Naive thymus-derived CD8-positive, alpha-beta T cell (primary cell): ENCODE measurements at regions not wholly inside any gene's neighbourhood (a gene's known extent, or its start where the extent isn't known, plus 50 kb on each side); places are given as distances from the start of the nearest gene placed in this dataset.
A peak's percentile ranks its signal among the peaks of the same experiment; 100 is the strongest.
"Not testable (repeated sequence)": the region's sequence is repeated elsewhere in the genome, so short reads cannot be mapped to it uniquely, and the experiment has no call there.

Experiments
- ATAC-seq, 2 donors: fragments of 150-1000 bp; cut with Tn5 transposase in 1 of 2; sonication (Bioruptor Pico), chemical (Tn5 transposase) in 1 of 2; 1 replicate in 1 of 2; 2 replicates in 1 of 2; pipeline ENCODE4 v1.10.0; 2021; ENCODE audit warnings: mild to moderate bottlenecking in 2 of 2, moderate library complexity in 2 of 2
- POLR2A ChIA-PET: fragments of 350-600 bp; sonication (Branson Sonifier 250); formaldehyde crosslinking; loops from one replicate; lab custom pipeline; 2021; ENCODE audit warnings: antibody characterized with exemption; lab: Charles Lee
- DNase-seq, 10 donors: peaks; one replicate each; pipeline versions ENCODE4 v3.0.0 to v3.0.0-alpha.2; 2020 to 2022
- H3K27ac Mint-ChIP-seq, 10 donors: one replicate each; pipeline ENCODE4 v1.8.0; 2020 to 2022; ENCODE audit warnings: mild to moderate bottlenecking in 10 of 10, mixed read lengths in 10 of 10, moderate library complexity in 4 of 10, inconsistent platforms in 1 of 10
- H3K27me3 Mint-ChIP-seq, 5 donors: one replicate each; pipeline ENCODE4 v1.8.0; 2021 to 2022; ENCODE audit warnings: mixed read lengths in 5 of 5
- H3K36me3 Mint-ChIP-seq, 3 donors: one replicate each; pipeline ENCODE4 v1.8.0; 2020 to 2022; ENCODE audit warnings: mixed read lengths in 3 of 3, mild to moderate bottlenecking in 2 of 3, inconsistent platforms in 1 of 3
- H3K4me1 Mint-ChIP-seq, 4 donors: one replicate each; pipeline ENCODE4 v1.8.0; 2021 to 2022; ENCODE audit warnings: mixed read lengths in 4 of 4
- H3K4me3 Mint-ChIP-seq, 10 donors: one replicate each; pipeline ENCODE4 v1.8.0; 2020 to 2022; ENCODE audit warnings: mild to moderate bottlenecking in 10 of 10, mixed read lengths in 10 of 10, moderate library complexity in 6 of 10, inconsistent platforms in 1 of 10
- H3K9me3 Mint-ChIP-seq, 9 donors: one replicate each; pipeline ENCODE4 v1.8.0; 2020 to 2022; ENCODE audit warnings: mixed read lengths in 9 of 9, mild to moderate bottlenecking in 3 of 9, inconsistent platforms in 1 of 9, moderate library complexity in 1 of 9

DNA sequence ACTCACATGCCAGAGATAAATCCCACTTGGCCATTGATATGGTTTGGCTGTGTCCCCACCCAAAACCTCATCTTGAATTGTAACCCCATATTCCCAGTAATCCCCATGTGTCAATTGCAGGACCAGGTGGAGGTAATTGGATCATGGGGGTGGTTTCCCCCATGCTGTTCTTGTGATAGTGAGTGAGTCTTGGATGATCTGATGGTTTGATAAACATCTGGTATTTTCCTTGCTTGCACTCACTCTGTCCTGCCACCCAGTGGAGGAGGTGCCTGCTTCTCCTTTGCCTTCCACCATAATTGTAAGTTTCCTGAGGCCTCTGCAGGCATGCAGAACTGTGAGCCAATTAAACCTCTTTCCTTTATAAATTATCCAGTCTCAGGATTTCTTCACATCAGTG is 50.4 kb upstream of the B3GAT2 start:
- ATAC-seq, H3K36me3 Mint-ChIP-seq, POLR2A ChIA-PET, DNase-seq, H3K27ac Mint-ChIP-seq, H3K4me1 Mint-ChIP-seq, H3K4me3 Mint-ChIP-seq: not testable (repeated sequence)
- H3K9me3 Mint-ChIP-seq = peaks cover 0 to 41% (median 10%) of the 10 kb centered on the region in 9 donors
- peaks cover 6 to 31% (median 18%) of the 10 kb centered on the region in 5 donors for H3K27me3 Mint-ChIP-seq

GRCh38 chr6:71011871-71012371 is 55.1 kb upstream of the B3GAT2 start:
- Mint-ChIP-seq H3K4me3 (no peak overlapping the region), H3K36me3 (no peaks in the 10 kb centered on the region), H3K4me1 (peaks cover 0 to 1% (median 0%) of the 10 kb centered on the region in 4 donors), H3K9me3 (peaks cover 0 to 14% (median under 1%) of the 10 kb centered on the region in 9 donors), H3K27ac (no peak overlapping the region), H3K27me3 (peaks cover 11 to 41% (median 27%) of the 10 kb centered on the region in 5 donors)
- DNase-seq (no peak), ATAC-seq (no peak)
- POLR2A ChIA-PET = no interaction called here

DNA sequence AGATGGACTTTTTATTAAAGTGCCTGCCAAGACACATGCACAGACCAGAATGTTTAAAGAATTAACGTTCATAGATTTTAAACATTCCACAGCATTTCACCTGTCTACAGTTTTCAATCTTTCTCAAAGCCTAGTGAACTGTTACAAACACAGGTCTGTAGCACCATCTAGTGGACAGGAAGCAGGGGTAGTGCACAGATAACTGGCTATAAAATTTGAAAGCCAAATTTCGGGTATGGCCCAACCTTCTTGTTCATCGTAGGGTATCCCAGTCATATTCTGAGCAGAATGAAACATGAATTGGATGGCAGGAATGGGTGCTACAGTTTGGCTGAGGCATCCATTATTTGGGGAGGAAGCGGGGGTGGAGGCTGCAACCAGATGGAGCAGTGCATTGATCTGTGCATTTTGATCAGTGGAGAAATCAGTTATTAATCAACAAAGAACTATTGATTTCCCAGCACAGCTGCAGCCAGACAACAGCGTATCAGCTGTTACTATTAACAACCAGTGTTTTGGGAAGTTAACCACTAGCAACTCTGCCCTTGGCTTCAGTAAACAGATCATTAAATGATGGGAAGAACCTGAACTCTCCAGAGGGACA is 56.1 kb upstream of the B3GAT2 start:
- H3K36me3 Mint-ChIP-seq = no peaks in the 10 kb centered on the region
- DNase-seq (peak in 5 of 10 donors; percentile 4 to 39 (median 31)), ATAC-seq (peak in 1 of 2 donors; percentile 65)
- peaks cover 0 to 1% (median 0%) of the 10 kb centered on the region in 4 donors for H3K4me1 Mint-ChIP-seq
- POLR2A ChIA-PET = no interaction called here
- no peak overlapping the region for H3K27ac Mint-ChIP-seq
- no peak overlapping the region for H3K4me3 Mint-ChIP-seq
- peaks cover 0 to 12% (median 0%) of the 10 kb centered on the region in 9 donors for H3K9me3 Mint-ChIP-seq
- H3K27me3 Mint-ChIP-seq = peaks cover 9 to 41% (median 27%) of the 10 kb centered on the region in 5 donors

- DNase-seq = no peak
- no peak overlapping the region for H3K4me3 Mint-ChIP-seq
- H3K9me3 Mint-ChIP-seq = no peaks in the 10 kb centered on the region
- no peak overlapping the region for H3K27ac Mint-ChIP-seq
- H3K36me3 Mint-ChIP-seq = no peaks in the 10 kb centered on the region
- H3K27me3 Mint-ChIP-seq = peaks cover 6 to 29% (median 17%) of the 10 kb centered on the region in 5 donors
- H3K4me1 Mint-ChIP-seq = peaks cover 0 to 1% (median 0%) of the 10 kb centered on the region in 4 donors
- ATAC-seq = no peak
- POLR2A ChIA-PET = no interaction called here
Observed at GRCh38 chr6:71015392-71015791, 58.5 kb upstream of the B3GAT2 start.

DNA sequence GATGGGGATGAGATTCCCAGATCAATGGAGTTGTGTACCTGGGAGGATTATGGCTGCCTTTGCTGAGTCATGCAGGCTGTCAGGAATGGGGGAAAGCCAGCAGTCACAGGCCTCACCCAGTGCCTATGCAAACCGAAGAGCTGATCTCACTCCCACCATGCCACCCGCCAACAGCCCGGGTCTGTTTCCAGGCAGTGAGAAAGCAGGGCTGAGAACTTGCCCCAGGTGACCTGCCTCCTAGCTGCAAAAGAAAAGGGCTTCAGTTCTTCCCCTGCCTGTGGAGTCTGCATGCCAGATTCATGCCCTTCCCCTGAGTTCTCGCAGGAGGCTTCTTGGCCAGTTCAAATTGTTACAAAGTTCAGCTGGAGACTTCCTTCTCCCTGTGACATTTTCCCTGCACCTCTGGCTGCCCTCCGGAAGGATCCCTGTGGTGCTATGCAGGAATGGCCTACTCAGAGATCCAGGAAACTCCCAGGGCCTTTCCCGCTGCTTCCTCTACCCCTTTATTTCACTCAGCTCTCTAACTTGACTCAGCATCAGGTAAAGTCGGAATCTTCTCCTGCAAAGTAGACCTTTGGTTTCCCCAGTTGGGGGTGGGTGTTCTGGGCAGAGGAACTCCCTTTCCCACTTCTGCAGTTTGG is 71.5 kb upstream of the B3GAT2 start:
- POLR2A ChIA-PET = no interaction called here
- Mint-ChIP-seq H3K27me3 (peaks cover 2 to 9% (median 9%) of the 10 kb centered on the region in 5 donors), H3K9me3 (no peaks in the 10 kb centered on the region), H3K4me3 (no peak overlapping the region), H3K4me1 (no peaks in the 10 kb centered on the region), H3K36me3 (no peaks in the 10 kb centered on the region), H3K27ac (no peak overlapping the region)
- DNase-seq = no peak
- no peak for ATAC-seq

GRCh38 chr6:71028877-71029252 is 72.0 kb upstream of the B3GAT2 start:
- no peaks in the 10 kb centered on the region for H3K36me3 Mint-ChIP-seq
- H3K9me3 Mint-ChIP-seq = no peaks in the 10 kb centered on the region
- H3K4me3 Mint-ChIP-seq = no peak overlapping the region
- DNase-seq (no peak), ATAC-seq (no peak)
- peaks cover 3 to 9% (median 9%) of the 10 kb centered on the region in 5 donors for H3K27me3 Mint-ChIP-seq
- POLR2A ChIA-PET = no interaction called here
- no peak overlapping the region for H3K27ac Mint-ChIP-seq
- H3K4me1 Mint-ChIP-seq = no peaks in the 10 kb centered on the region

DNA sequence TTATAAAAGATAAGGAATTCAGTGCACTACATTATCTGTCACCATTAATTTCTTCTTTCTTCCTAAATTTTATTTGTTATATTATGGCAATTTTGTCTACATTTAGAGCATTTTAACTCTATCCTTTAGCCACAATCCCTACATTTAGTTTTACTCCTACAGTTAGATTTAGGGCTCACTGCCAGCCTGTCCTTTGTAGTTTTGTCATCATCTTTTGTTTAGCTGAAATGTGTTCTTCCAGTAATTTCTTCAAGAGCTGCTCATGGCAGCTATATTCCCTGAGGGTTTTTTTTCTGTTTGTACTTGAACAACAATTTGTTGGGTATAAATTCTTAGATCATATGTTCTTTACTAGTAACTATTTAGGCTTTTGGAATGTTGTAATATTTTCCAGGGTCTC is 72.7 kb upstream of the B3GAT2 start:
- Mint-ChIP-seq H3K27me3 (peaks cover 4 to 9% (median 9%) of the 10 kb centered on the region in 5 donors), H3K4me3 (no peak overlapping the region), H3K27ac (no peak overlapping the region), H3K36me3 (no peaks in the 10 kb centered on the region), H3K4me1 (no peaks in the 10 kb centered on the region), H3K9me3 (no peaks in the 10 kb centered on the region)
- POLR2A ChIA-PET = no interaction called here
- no peak for DNase-seq
- no peak for ATAC-seq

DNA sequence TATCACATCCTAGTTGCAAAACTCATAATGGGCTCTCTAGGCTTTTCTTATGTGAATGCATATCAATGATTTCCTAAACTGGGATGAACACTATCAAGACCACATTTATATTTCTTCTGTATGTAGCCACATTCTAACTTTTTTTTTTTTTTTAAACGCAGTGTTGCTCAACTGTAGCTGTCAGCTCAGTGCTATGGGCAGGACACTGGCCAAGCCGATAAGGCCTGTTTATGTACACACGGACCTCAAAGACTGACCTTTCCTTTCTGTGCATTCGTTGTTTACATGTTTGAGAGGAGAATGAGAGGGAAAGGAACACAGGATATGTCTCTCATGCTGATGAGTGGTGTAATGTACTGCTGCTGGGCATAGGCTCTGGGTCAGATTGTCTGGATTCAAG is 75.1 kb upstream of the B3GAT2 start:
- H3K4me1 Mint-ChIP-seq = no peaks in the 10 kb centered on the region
- ATAC-seq = no peak
- no peaks in the 10 kb centered on the region for H3K9me3 Mint-ChIP-seq
- no peaks in the 10 kb centered on the region for H3K36me3 Mint-ChIP-seq
- no peak for DNase-seq
- H3K4me3 Mint-ChIP-seq = no peak overlapping the region
- H3K27me3 Mint-ChIP-seq = peaks cover 5 to 27% (median 16%) of the 10 kb centered on the region in 5 donors
- POLR2A ChIA-PET = no interaction called here
- no peak overlapping the region for H3K27ac Mint-ChIP-seq

DNA sequence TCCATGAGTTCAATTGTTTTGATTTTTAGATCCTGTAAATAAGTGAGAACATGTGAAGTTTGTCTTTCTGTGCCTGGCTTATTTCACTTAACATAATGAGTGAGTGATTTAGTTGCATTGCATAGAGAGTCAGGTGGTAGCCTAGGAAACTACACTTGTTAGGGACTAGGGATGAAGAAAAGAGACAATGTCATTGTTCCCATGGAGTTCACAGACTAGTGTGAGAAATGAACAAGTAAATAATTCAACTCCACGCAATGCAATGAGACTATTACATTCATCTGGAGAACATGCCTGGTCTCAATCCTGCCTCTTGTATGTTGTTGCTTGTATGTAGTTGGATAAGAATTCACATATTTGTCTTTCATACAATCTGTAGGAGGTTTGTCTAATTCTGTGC is 76.3 kb upstream of the B3GAT2 start:
- ATAC-seq (no peak), DNase-seq (no peak)
- POLR2A ChIA-PET = no interaction called here
- Mint-ChIP-seq H3K27me3 (peaks cover 5 to 28% (median 16%) of the 10 kb centered on the region in 5 donors), H3K9me3 (no peaks in the 10 kb centered on the region), H3K36me3 (no peaks in the 10 kb centered on the region), H3K27ac (no peak overlapping the region), H3K4me1 (no peaks in the 10 kb centered on the region), H3K4me3 (no peak overlapping the region)

GRCh38 chr6:71033890-71034289 is 77.0 kb upstream of the B3GAT2 start:
- POLR2A ChIA-PET = no interaction called here
- H3K27ac Mint-ChIP-seq = no peak overlapping the region

DNA sequence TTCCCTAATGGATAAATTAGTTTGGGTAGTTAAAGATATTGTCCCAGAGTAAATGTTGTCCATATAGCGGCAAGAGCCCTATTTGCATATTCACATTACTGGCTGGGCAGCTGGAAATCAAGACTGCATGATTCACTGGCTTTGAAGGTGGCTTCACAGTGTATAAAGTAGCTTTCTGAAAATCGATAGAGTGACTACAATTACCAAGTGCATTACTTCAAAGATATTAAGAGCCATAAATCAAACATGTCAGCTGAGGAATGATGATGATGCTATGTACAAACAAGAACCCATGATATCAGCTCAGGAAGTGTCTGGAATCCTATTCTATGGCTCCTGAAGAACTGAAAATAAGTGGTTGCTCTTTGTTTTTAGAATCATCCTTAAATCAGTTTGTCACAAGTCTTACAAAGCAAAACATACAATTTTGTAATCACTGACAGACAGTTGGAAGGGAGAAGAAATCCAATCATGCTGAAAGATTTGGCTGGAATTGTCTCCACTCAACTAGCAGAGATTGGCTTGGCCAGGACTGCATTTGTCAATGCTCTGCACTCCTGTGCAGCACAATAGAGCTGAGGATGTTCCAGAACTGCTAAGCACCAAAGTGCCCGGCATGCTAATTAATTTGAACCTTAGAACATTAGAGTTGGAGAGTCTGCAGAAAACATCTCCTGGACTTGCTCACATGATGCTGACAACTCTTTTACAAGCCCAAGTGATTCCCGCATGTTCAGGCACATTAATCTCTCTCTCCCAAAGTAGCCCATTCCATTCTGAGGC is 77.9 kb upstream of the B3GAT2 start:
- Mint-ChIP-seq H3K27ac (no peak overlapping the region), H3K4me3 (no peak overlapping the region), H3K36me3 (no peaks in the 10 kb centered on the region), H3K4me1 (no peaks in the 10 kb centered on the region), H3K27me3 (peaks cover 7 to 28% (median 18%) of the 10 kb centered on the region in 5 donors), H3K9me3 (no peaks in the 10 kb centered on the region)
- no peak for DNase-seq
- POLR2A ChIA-PET = no interaction called here
- ATAC-seq = no peak

More at GRCh38 chr6:71033890-71034289, 77.0 kb upstream of the B3GAT2 start:
- H3K36me3 Mint-ChIP-seq = no peaks in the 10 kb centered on the region
- DNase-seq (no peak), ATAC-seq (no peak)
- H3K4me1 Mint-ChIP-seq = no peaks in the 10 kb centered on the region
- H3K9me3 Mint-ChIP-seq = no peaks in the 10 kb centered on the region
- H3K4me3 Mint-ChIP-seq = no peak overlapping the region
- peaks cover 7 to 28% (median 18%) of the 10 kb centered on the region in 5 donors for H3K27me3 Mint-ChIP-seq

GRCh38 chr6:71035871-71036270 is 79.0 kb upstream of the B3GAT2 start:
- Mint-ChIP-seq H3K4me3 (no peak overlapping the region), H3K27me3 (peaks cover 7 to 28% (median 18%) of the 10 kb centered on the region in 5 donors), H3K36me3 (no peaks in the 10 kb centered on the region), H3K4me1 (no peaks in the 10 kb centered on the region), H3K27ac (no peak overlapping the region), H3K9me3 (no peaks in the 10 kb centered on the region)
- POLR2A ChIA-PET = no interaction called here
- ATAC-seq (no peak), DNase-seq (no peak)
